Erythroblast (primary cell): ENCODE measurements at regions not wholly inside any gene's neighbourhood (a gene's known extent, or its start where the extent isn't known, plus 50 kb on each side); places are given as distances from the start of the nearest gene placed in this dataset.

Source experiments
- GATA1 ChIP-seq: IDR thresholded peaks from 2 replicates; pipeline ENCODE4 v1.6.1; 2011; ENCODE audit warnings: low read depth, mild to moderate bottlenecking, control low read depth, low read length, moderate library complexity
- POLR2A ChIP-seq: IDR thresholded peaks from 2 replicates; pipeline ENCODE4 v1.6.1; 2011; ENCODE audit warnings: mild to moderate bottlenecking, low read length

GRCh38 chr17:79392598-79392997 is 218.3 kb downstream of the RBFOX3 start:
- no peak for TF ChIP-seq POLR2A
- no peak for TF ChIP-seq GATA1
